Hematopoietic multipotent progenitor cell treated with erythropoietin and hydrocortisone succinate and interleukin-3 and kit ligand, for 6 days (in vitro differentiated cells): ENCODE measurements at regions not wholly inside any gene's neighbourhood (a gene's known extent, or its start where the extent isn't known, plus 50 kb on each side); places are given as distances from the start of the nearest gene placed in this dataset.
"Not testable (repeated sequence)": the region's sequence is repeated elsewhere in the genome, so short reads cannot be mapped to it uniquely, and the experiment has no call there.

Experiments
- DNase-seq: peaks from one replicate; pipeline ENCODE4 v3.0.0-alpha.2; 2015

GRCh38 chrY:3037471-3037870 is 102.3 kb downstream of the ZFY start:
- no peak for DNase-seq

- DNase-seq: no peak
Measured at GRCh38 chrY:3040415-3040814, 105.2 kb downstream of the ZFY start.

- DNase-seq: no peak
Measured at GRCh38 chrY:3041985-3042384, 106.8 kb downstream of the ZFY start.

GRCh38 chrY:3042901-3043300 is 107.7 kb downstream of the ZFY start:
- no peak for DNase-seq

- DNase-seq: no peak
Measured at GRCh38 chrY:3045048-3045447, 109.9 kb downstream of the ZFY start.

- DNase-seq: peak; percentile 54
Measured at GRCh38 chrY:3055496-3055895, 120.3 kb downstream of the ZFY start.

- DNase-seq: not testable (repeated sequence)
Measured at GRCh38 chrY:3058342-3058741, 123.2 kb downstream of the ZFY start.

- DNase-seq: peak; percentile 21
Measured at GRCh38 chrY:3060671-3061070, 125.5 kb downstream of the ZFY start.

- not testable (repeated sequence) for DNase-seq
Measured at GRCh38 chrY:3088149-3088548, 153.0 kb downstream of the ZFY start.

- DNase-seq: not testable (repeated sequence)
Measured at GRCh38 chrY:3108674-3109073, 173.5 kb downstream of the ZFY start.

GRCh38 chrY:3120234-3120633 is 185.1 kb downstream of the ZFY start:
- not testable (repeated sequence) for DNase-seq

GRCh38 chrY:3120716-3121115 is 185.5 kb downstream of the ZFY start:
- DNase-seq: not testable (repeated sequence)

GRCh38 chrY:3123482-3123881 is 188.3 kb downstream of the ZFY start:
- peak; percentile 4 for DNase-seq

- DNase-seq: not testable (repeated sequence)
Measured at GRCh38 chrY:3171074-3171473, 235.9 kb downstream of the ZFY start.

- DNase-seq: not testable (repeated sequence)
Measured at GRCh38 chrY:3195035-3195434, 259.9 kb downstream of the ZFY start.

GRCh38 chrY:3202287-3202686 is 267.1 kb downstream of the ZFY start:
- DNase-seq: not testable (repeated sequence)

- DNase-seq: not testable (repeated sequence)
Measured at GRCh38 chrY:3206733-3207132, 271.6 kb downstream of the ZFY start.

GRCh38 chrY:3213183-3213582 is 278.0 kb downstream of the ZFY start:
- DNase-seq: not testable (repeated sequence)

GRCh38 chrY:3218134-3218533 is 283.0 kb downstream of the ZFY start:
- not testable (repeated sequence) for DNase-seq

- DNase-seq: not testable (repeated sequence)
Measured at GRCh38 chrY:3218559-3218958, 283.4 kb downstream of the ZFY start.

GRCh38 chrY:3262911-3263310 is 316.0 kb upstream of the TGIF2LY start:
- not testable (repeated sequence) for DNase-seq

GRCh38 chrY:3288063-3288462 is 290.8 kb upstream of the TGIF2LY start:
- DNase-seq: not testable (repeated sequence)

- not testable (repeated sequence) for DNase-seq
Measured at GRCh38 chrY:3297235-3297634, 281.6 kb upstream of the TGIF2LY start.

- not testable (repeated sequence) for DNase-seq
Measured at GRCh38 chrY:3319988-3320387, 258.9 kb upstream of the TGIF2LY start.

- DNase-seq: not testable (repeated sequence)
Measured at GRCh38 chrY:3367535-3367934, 211.3 kb upstream of the TGIF2LY start.

GRCh38 chrY:3368459-3368858 is 210.4 kb upstream of the TGIF2LY start:
- DNase-seq: not testable (repeated sequence)
